KMS-11 (cell line): ENCODE measurements at regions not wholly inside any gene's neighbourhood (a gene's known extent, or its start where the extent isn't known, plus 50 kb on each side); places are given as distances from the start of the nearest gene placed in this dataset.

Experiments
- H2AFZ ChIP-seq: fragments of 200-600 bp; sonication (generic); 2 replicates; pipeline ENCODE4 v1.6.1; 2016; ENCODE audit warnings: antibody characterized with exemption, mixed run types, low read depth
- H3K27ac ChIP-seq: fragments of 200-600 bp; sonication (generic); 2 replicates; pipeline ENCODE4 v1.6.1; 2016; ENCODE audit warnings: mild to moderate bottlenecking, mixed run types
- H3K27me3 ChIP-seq: fragments of 200-600 bp; sonication (generic); 2 replicates; pipeline ENCODE4 v1.6.1; 2017; ENCODE audit warnings: mild to moderate bottlenecking, low read depth, mixed run types, moderate library complexity; ENCODE audit not compliant: insufficient read depth
- H3K36me3 ChIP-seq: fragments of 200-600 bp; sonication (generic); 2 replicates; pipeline ENCODE4 v1.6.1; 2017; ENCODE audit warnings: mild to moderate bottlenecking, mixed run types; ENCODE audit not compliant: insufficient read depth
- H3K4me1 ChIP-seq: fragments of 200-600 bp; sonication (generic); 2 replicates; pipeline ENCODE4 v1.6.1; 2016; ENCODE audit warnings: mild to moderate bottlenecking, low read depth, mixed run types; ENCODE audit not compliant: poor library complexity, severe bottlenecking
- H3K4me2 ChIP-seq: fragments of 200-600 bp; sonication (generic); 2 replicates; pipeline ENCODE4 v1.7.0; 2016; ENCODE audit warnings: mild to moderate bottlenecking, mixed run types
- H3K4me3 ChIP-seq: fragments of 200-600 bp; sonication (generic); IDR thresholded peaks from 2 replicates; pipeline ENCODE4 v1.6.1; 2017; ENCODE audit warnings: low read depth, low read length, mixed read lengths; ENCODE audit not compliant: insufficient read depth
- H3K79me2 ChIP-seq: fragments of 200-600 bp; sonication (generic); 2 replicates; pipeline ENCODE4 v1.6.1; 2016; ENCODE audit warnings: low read depth, mixed run types; ENCODE audit not compliant: insufficient read depth
- H3K9ac ChIP-seq: fragments of 200-600 bp; sonication (generic); 2 replicates; pipeline ENCODE4 v1.6.1; 2016; ENCODE audit warnings: mild to moderate bottlenecking, mixed run types
- H4K20me1 ChIP-seq: fragments of 200-600 bp; sonication (generic); 2 replicates; pipeline ENCODE4 v1.6.1; 2016; ENCODE audit warnings: mild to moderate bottlenecking, mixed run types; ENCODE audit not compliant: insufficient read depth
- CTCF ChIP-seq: fragments of 200-600 bp; sonication (generic); conservative IDR thresholded peaks from 2 replicates; pipeline ENCODE4 v1.6.1; 2017; ENCODE audit warnings: low read depth, mild to moderate bottlenecking, antibody characterized with exemption, low read length, moderate library complexity, mixed read lengths

DNA sequence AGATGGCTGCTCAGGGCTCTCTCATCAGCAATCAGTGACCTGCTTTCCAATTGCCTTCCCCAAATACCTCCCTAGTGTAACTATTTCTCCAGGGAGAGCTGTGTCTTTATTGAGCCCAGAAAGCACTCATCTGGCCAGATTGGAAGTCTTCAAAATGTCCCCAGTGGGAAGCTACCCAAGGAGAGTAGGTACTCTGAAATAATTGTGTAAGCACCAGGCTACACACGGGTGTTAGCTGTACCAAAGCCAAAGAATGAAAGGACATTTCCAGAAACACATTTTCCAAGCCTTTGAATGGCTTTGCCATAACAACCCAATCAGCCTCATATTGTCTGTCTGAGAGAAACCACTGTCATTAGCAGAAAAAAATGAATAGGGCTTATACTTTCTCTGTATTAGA, 318.8 kb downstream of the FAM170A start:
- Histone ChIP-seq H3K4me3 (no peak overlapping the region), H3K27me3 (no peaks in the 10 kb centered on the region), H4K20me1 (no peaks in the 10 kb centered on the region), H3K36me3 (no peaks in the 10 kb centered on the region), H3K79me2 (no peaks in the 10 kb centered on the region), H3K4me1 (no peaks in the 10 kb centered on the region), H3K9ac (no peak overlapping the region), H3K4me2 (no peak overlapping the region), H2AFZ (no peak overlapping the region), H3K27ac (no peak overlapping the region)
- no peak for TF ChIP-seq CTCF

GRCh38 chr5:119949426-119949999, 320.2 kb downstream of the FAM170A start:
- Histone ChIP-seq H3K4me3 (no peak overlapping the region), H2AFZ (no peak overlapping the region), H3K36me3 (no peaks in the 10 kb centered on the region), H4K20me1 (no peaks in the 10 kb centered on the region), H3K4me1 (no peaks in the 10 kb centered on the region), H3K79me2 (no peaks in the 10 kb centered on the region), H3K4me2 (no peak overlapping the region), H3K9ac (no peak overlapping the region), H3K27me3 (no peaks in the 10 kb centered on the region), H3K27ac (no peak overlapping the region)
- no peak for TF ChIP-seq CTCF

DNA sequence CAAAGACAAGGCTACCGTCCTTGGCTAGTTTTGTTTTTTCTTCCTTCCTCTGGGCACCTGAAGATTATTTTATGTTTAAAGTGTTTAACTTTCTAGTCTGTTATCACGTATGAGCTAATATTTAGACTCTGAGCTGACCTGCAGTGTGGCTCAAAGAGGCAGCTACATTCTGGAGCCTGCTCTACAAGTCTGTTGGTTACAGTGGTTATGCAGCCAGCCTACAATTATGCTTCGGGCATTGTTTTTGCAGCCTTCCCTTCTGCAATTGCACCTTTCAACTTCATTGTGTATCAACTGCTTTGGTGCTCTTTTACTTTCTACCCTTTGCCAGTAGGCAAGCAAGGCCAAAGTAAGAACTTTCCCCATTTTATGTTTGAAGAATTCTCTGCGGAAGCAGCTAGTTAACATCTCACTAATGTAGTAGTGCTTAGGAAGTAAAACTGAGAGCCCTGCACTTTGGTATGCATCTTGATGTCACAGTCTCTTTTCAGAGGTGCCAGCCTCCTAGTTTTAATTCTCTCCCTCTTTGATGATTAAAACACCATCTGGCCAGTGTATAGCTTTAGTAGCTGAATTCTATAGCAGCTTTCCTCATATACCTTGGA, 322.1 kb downstream of the FAM170A start:
- no peaks in the 10 kb centered on the region for H3K4me1 ChIP-seq
- H4K20me1 ChIP-seq: no peaks in the 10 kb centered on the region
- H3K27me3 ChIP-seq: no peaks in the 10 kb centered on the region
- no peak overlapping the region for H3K9ac ChIP-seq
- H3K4me3 ChIP-seq: no peak overlapping the region
- no peaks in the 10 kb centered on the region for H3K36me3 ChIP-seq
- H3K27ac ChIP-seq: no peak overlapping the region
- no peaks in the 10 kb centered on the region for H3K79me2 ChIP-seq
- H2AFZ ChIP-seq: no peak overlapping the region
- no peak for TF ChIP-seq CTCF
- no peak overlapping the region for H3K4me2 ChIP-seq

GRCh38 chr5:119953474-119953873, 324.1 kb downstream of the FAM170A start:
- no peak for TF ChIP-seq CTCF
- H3K9ac ChIP-seq: no peak overlapping the region
- H3K36me3 ChIP-seq: no peaks in the 10 kb centered on the region
- no peaks in the 10 kb centered on the region for H3K27me3 ChIP-seq
- H3K79me2 ChIP-seq: no peaks in the 10 kb centered on the region
- no peak overlapping the region for H2AFZ ChIP-seq
- H3K4me3 ChIP-seq: no peak overlapping the region
- no peak overlapping the region for H3K27ac ChIP-seq
- H3K4me2 ChIP-seq: no peak overlapping the region
- no peaks in the 10 kb centered on the region for H3K4me1 ChIP-seq
- H4K20me1 ChIP-seq: no peaks in the 10 kb centered on the region
